CD4-positive, alpha-beta memory T cell (primary cell): ENCODE measurements at regions not wholly inside any gene's neighbourhood (a gene's known extent, or its start where the extent isn't known, plus 50 kb on each side); places are given as distances from the start of the nearest gene placed in this dataset.
"Not testable (repeated sequence)": the region's sequence is repeated elsewhere in the genome, so short reads cannot be mapped to it uniquely, and the experiment has no call there.

ENCODE experiments used
- CTCF ChIA-PET: fragments of 350-600 bp; sonication (Branson Sonifier 250); formaldehyde crosslinking; loops from one replicate; lab custom pipeline; 2021; ENCODE audit warnings: inconsistent platforms; ENCODE audit not compliant: partially characterized antibody; lab: Charles Lee
- POLR2A ChIA-PET: fragments of 350-600 bp; sonication (Branson Sonifier 250); formaldehyde crosslinking; loops from one replicate; lab custom pipeline; 2021; ENCODE audit not compliant: partially characterized antibody; lab: Charles Lee
- DNase-seq, 5 donors: peaks; one replicate each; pipeline versions ENCODE4 v3.0.0 to v3.0.0-alpha.2; 2020 to 2022; ENCODE audit warnings: mixed read lengths in 1 of 5
- H3K27ac ChIP-seq: one replicate; pipeline ENCODE4 v1.7.0; 2013; ENCODE audit warnings: low read depth, low read length
- H3K27me3 ChIP-seq: 2 replicates; pipeline ENCODE4 v1.7.0; 2013; ENCODE audit warnings: mild to moderate bottlenecking, low read length, moderate library complexity; ENCODE audit not compliant: insufficient read depth
- H3K36me3 ChIP-seq: 2 replicates; pipeline ENCODE4 v1.7.0; 2013; ENCODE audit warnings: mild to moderate bottlenecking, low read length, moderate library complexity; ENCODE audit not compliant: insufficient read depth
- H3K4me1 ChIP-seq: 2 replicates; pipeline ENCODE4 v1.7.0; 2013; ENCODE audit warnings: mild to moderate bottlenecking, low read length, moderate library complexity; ENCODE audit not compliant: insufficient read depth
- H3K4me3 ChIP-seq, 2 donors: one replicate each; pipeline ENCODE4 v1.7.0; 2013; ENCODE audit warnings: low read length in 2 of 2, mild to moderate bottlenecking in 1 of 2
- H3K9me3 ChIP-seq, 2 donors: one replicate each; pipeline ENCODE4 v1.7.0; 2013; ENCODE audit warnings: low read length in 2 of 2, control low read depth in 1 of 2; ENCODE audit not compliant: control insufficient read depth in 1 of 2
- H3K27ac Mint-ChIP-seq, 7 donors: one replicate each; pipeline ENCODE4 v1.8.0; 2020 to 2021; ENCODE audit warnings: mixed read lengths in 7 of 7, mild to moderate bottlenecking in 6 of 7, inconsistent platforms in 3 of 7, moderate library complexity in 3 of 7
- H3K27me3 Mint-ChIP-seq, 2 donors: one replicate each; pipeline ENCODE4 v1.8.0; 2020 to 2021; ENCODE audit warnings: mixed read lengths in 2 of 2
- H3K36me3 Mint-ChIP-seq, 2 donors: one replicate each; pipeline ENCODE4 v1.8.0; 2020 to 2021; ENCODE audit warnings: mixed read lengths in 2 of 2, inconsistent platforms in 1 of 2, mild to moderate bottlenecking in 1 of 2
- H3K4me1 Mint-ChIP-seq, 4 donors: one replicate each; pipeline ENCODE4 v1.8.0; 2020 to 2021; ENCODE audit warnings: mixed read lengths in 4 of 4, mild to moderate bottlenecking in 1 of 4
- H3K4me3 Mint-ChIP-seq, 8 donors: one replicate each; pipeline ENCODE4 v1.8.0; 2020 to 2021; ENCODE audit warnings: mixed read lengths in 8 of 8, mild to moderate bottlenecking in 7 of 8, moderate library complexity in 6 of 8, inconsistent platforms in 3 of 8
- H3K9me3 Mint-ChIP-seq, 8 donors: one replicate each; pipeline ENCODE4 v1.8.0; 2020 to 2021; ENCODE audit warnings: mixed read lengths in 8 of 8, mild to moderate bottlenecking in 5 of 8, inconsistent platforms in 3 of 8, moderate library complexity in 1 of 8
- intact Hi-C: fragments of 100-400 bp; cut with micrococcal nuclease; formaldehyde crosslinking; loops from one replicate; pipeline ENCODE4 v1.15.1; 2023

GRCh38 chr12:93231938-93232337, 145.8 kb upstream of the NUDT4 start:
- no peaks in the 10 kb centered on the region for H3K27me3 ChIP-seq
- H3K27ac ChIP-seq: no peak overlapping the region
- POLR2A ChIA-PET: no interaction called here
- H3K36me3 Mint-ChIP-seq: no peaks in the 10 kb centered on the region
- H3K4me1 Mint-ChIP-seq: no peaks in the 10 kb centered on the region
- CTCF ChIA-PET: no interaction called here
- H3K4me1 ChIP-seq: no peaks in the 10 kb centered on the region
- H3K4me3 ChIP-seq: no peak overlapping the region
- no peaks in the 10 kb centered on the region for H3K36me3 ChIP-seq
- intact Hi-C loops: no loop called here
- peaks cover 2 to 11% of the 10 kb centered on the region in 2 donors for H3K27me3 Mint-ChIP-seq
- H3K27ac Mint-ChIP-seq: no peak overlapping the region
- peaks cover 0 to 8% (median 4%) of the 10 kb centered on the region in 8 donors for H3K9me3 Mint-ChIP-seq
- no peak overlapping the region for H3K4me3 Mint-ChIP-seq
- DNase-seq: no peak
- H3K9me3 ChIP-seq: no peaks in the 10 kb centered on the region

GRCh38 chr12:93234641-93235040, 143.1 kb upstream of the NUDT4 start:
- Mint-ChIP-seq H3K9me3 (peaks cover 2 to 8% (median 4%) of the 10 kb centered on the region in 8 donors), H3K4me3 (peak overlapping the region in 1 of 8 donors; percentile 43), H3K4me1 (no peaks in the 10 kb centered on the region), H3K36me3 (no peaks in the 10 kb centered on the region), H3K27ac (peak overlapping the region in 1 of 7 donors; percentile 83), H3K27me3 (peaks cover 0 to 11% of the 10 kb centered on the region in 2 donors)
- no peaks in the 10 kb centered on the region for H3K9me3 ChIP-seq
- H3K4me3 ChIP-seq: no peak overlapping the region
- no peaks in the 10 kb centered on the region for H3K36me3 ChIP-seq
- DNase-seq: no peak
- ChIA-PET POLR2A (no interaction called here), CTCF (no interaction called here)
- no peaks in the 10 kb centered on the region for H3K4me1 ChIP-seq
- intact Hi-C loops: no loop called here
- H3K27me3 ChIP-seq: no peaks in the 10 kb centered on the region
- no peak overlapping the region for H3K27ac ChIP-seq

- Histone ChIP-seq H3K9me3 (no peaks in the 10 kb centered on the region), H3K4me3 (no peak overlapping the region), H3K4me1 (no peaks in the 10 kb centered on the region), H3K27ac (no peak overlapping the region), H3K27me3 (no peaks in the 10 kb centered on the region), H3K36me3 (no peaks in the 10 kb centered on the region)
- Mint-ChIP-seq H3K27me3 (peaks cover 0 to 11% of the 10 kb centered on the region in 2 donors), H3K4me1 (no peaks in the 10 kb centered on the region), H3K36me3 (no peaks in the 10 kb centered on the region), H3K9me3 (peaks cover 2 to 13% (median 4%) of the 10 kb centered on the region in 8 donors), H3K27ac (no peak overlapping the region), H3K4me3 (no peak overlapping the region)
- intact Hi-C loops: no loop called here
- no peak for DNase-seq
- ChIA-PET POLR2A (no interaction called here), CTCF (no interaction called here)
These were observed 141.8 kb upstream of the NUDT4 start for GRCh38 chr12:93235881-93236280.

GRCh38 chr12:93237235-93237915, 140.3 kb upstream of the NUDT4 start:
- ChIA-PET CTCF (interaction anchor here (0.7 kb wide), 1 partner anchor 54 kb away, joined by 4 read pairs; no protein-coding TSS in a partner anchor), POLR2A (no interaction called here)
- Mint-ChIP-seq H3K27ac (no peak overlapping the region), H3K27me3 (peaks cover 0 to 7% of the 10 kb centered on the region in 2 donors), H3K4me1 (peaks cover 0 to 1% (median 0%) of the 10 kb centered on the region in 4 donors), H3K4me3 (no peak overlapping the region), H3K36me3 (no peaks in the 10 kb centered on the region), H3K9me3 (peaks cover 2 to 13% (median 4%) of the 10 kb centered on the region in 8 donors)
- Histone ChIP-seq H3K27ac (no peak overlapping the region), H3K4me1 (no peaks in the 10 kb centered on the region), H3K36me3 (no peaks in the 10 kb centered on the region), H3K4me3 (no peak overlapping the region), H3K27me3 (no peaks in the 10 kb centered on the region), H3K9me3 (no peaks in the 10 kb centered on the region)
- intact Hi-C loops: no loop called here
- DNase-seq: no peak

GRCh38 chr12:93238512-93239262, 139.0 kb upstream of the NUDT4 start:
- H3K27ac ChIP-seq, H3K4me3 Mint-ChIP-seq, H3K4me1 ChIP-seq, H3K4me3 ChIP-seq, intact Hi-C loops, H3K36me3 Mint-ChIP-seq, H3K4me1 Mint-ChIP-seq, H3K36me3 ChIP-seq, DNase-seq, H3K27ac Mint-ChIP-seq, H3K27me3 ChIP-seq, H3K27me3 Mint-ChIP-seq, H3K9me3 ChIP-seq, POLR2A ChIA-PET, CTCF ChIA-PET: not testable (repeated sequence)
- H3K9me3 Mint-ChIP-seq: peaks cover 2 to 13% (median 4%) of the 10 kb centered on the region in 8 donors

- Mint-ChIP-seq H3K4me1 (peaks cover 9 to 16% (median 12%) of the 10 kb centered on the region in 4 donors), H3K9me3 (peaks cover 2 to 13% (median 4%) of the 10 kb centered on the region in 8 donors)
- H3K27ac ChIP-seq, H3K36me3 Mint-ChIP-seq, intact Hi-C loops, H3K36me3 ChIP-seq, H3K4me3 ChIP-seq, CTCF ChIA-PET, DNase-seq, H3K4me3 Mint-ChIP-seq, H3K27ac Mint-ChIP-seq, POLR2A ChIA-PET, H3K27me3 Mint-ChIP-seq, H3K9me3 ChIP-seq, H3K27me3 ChIP-seq: not testable (repeated sequence)
- peaks cover 16% of the 10 kb centered on the region for H3K4me1 ChIP-seq
These were observed 137.9 kb upstream of the NUDT4 start for GRCh38 chr12:93239789-93240188.

GRCh38 chr12:93242154-93242972, 135.4 kb upstream of the NUDT4 start:
- H3K4me3 ChIP-seq: no peak overlapping the region
- no peak overlapping the region for H3K27ac ChIP-seq
- Mint-ChIP-seq H3K27ac (no peak overlapping the region), H3K4me1 (peaks cover 15 to 29% (median 18%) of the 10 kb centered on the region in 4 donors), H3K4me3 (no peak overlapping the region), H3K9me3 (peaks cover 0 to 13% (median 3%) of the 10 kb centered on the region in 8 donors), H3K36me3 (no peaks in the 10 kb centered on the region), H3K27me3 (no peaks in the 10 kb centered on the region)
- no peaks in the 10 kb centered on the region for H3K9me3 ChIP-seq
- no peaks in the 10 kb centered on the region for H3K36me3 ChIP-seq
- CTCF ChIA-PET: interaction anchor here (1.1 kb wide), 1 partner anchor 10 kb away, joined by 3 read pairs; no protein-coding TSS in a partner anchor
- H3K4me1 ChIP-seq: peaks cover 24% of the 10 kb centered on the region
- POLR2A ChIA-PET: no interaction called here
- intact Hi-C loops: no loop called here
- DNase-seq: no peak
- no peaks in the 10 kb centered on the region for H3K27me3 ChIP-seq
